ENCODE measurements at regions not wholly inside any gene's neighbourhood (a gene's known extent, or its start where the extent isn't known, plus 50 kb on each side); places are given as distances from the start of the nearest gene placed in this dataset.
A peak's percentile ranks its signal among the peaks of the same experiment; 100 is the strongest.

DNA sequence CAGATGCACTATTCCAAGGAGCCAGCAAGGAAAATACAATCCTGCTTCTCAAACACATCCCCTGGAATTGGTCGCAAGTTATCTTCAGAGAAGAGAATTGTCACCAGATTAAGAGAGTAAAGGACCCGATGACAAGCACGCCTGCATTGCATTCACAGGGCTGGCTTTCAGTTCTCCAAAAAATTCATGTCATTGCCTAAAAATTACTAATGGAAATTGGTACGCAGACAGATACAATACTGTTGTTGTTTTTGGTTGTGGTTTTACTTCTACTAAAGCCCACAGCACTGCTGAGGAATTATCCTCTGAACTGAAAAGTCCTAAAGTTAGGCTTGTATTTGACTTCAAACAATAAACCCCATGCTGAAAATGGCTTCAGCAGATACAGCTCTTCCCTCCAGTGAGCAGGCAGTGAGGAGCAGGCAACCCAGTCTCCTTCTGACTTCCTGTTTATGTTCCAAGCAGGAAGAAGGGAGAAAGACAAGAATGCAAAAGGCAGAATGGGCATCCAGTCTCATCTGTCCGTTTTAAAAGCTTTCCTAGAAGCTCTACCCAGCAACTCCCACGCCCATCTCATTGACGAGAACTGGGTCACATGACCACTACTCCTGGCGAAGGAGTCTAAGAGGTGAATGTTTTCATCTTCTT is 80.6 kb upstream of the ZNF366 start (continued):
- TF ChIP-seq, protein P1, sequence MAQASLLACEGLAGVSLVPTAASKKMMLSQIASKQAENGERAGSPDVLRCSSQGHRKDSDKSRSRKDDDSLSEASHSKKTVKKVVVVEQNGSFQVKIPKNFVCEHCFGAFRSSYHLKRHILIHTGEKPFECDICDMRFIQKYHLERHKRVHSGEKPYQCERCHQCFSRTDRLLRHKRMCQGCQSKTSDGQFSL (CRISPR knock-in tag; IDR thresholded peaks at IDR 0.05), result no peak
- TF ChIP-seq, protein P1 (tag; IDR thresholded peaks at IDR 0.05), result no peak
- TF ChIP-seq ZNF431 (CRISPR knock-in tag; IDR thresholded peaks at IDR 0.05) (no peak), HDGF (IDR thresholded peaks at IDR 0.05) (no peak), CBX3 (IDR thresholded peaks at IDR 0.05; ENCODE audit: borderline replicate concordance in 1 of 2, low read length in 2 of 2) (no peak), MYC (IDR thresholded peaks at IDR 0.05; ENCODE audit: low read depth, low read length) (no peak), MYC (CRISPR knock-in tag; IDR thresholded peaks at IDR 0.05; ENCODE audit: borderline replicate concordance, low read depth) (no peak)
- TF ChIP-seq, protein P2, sequence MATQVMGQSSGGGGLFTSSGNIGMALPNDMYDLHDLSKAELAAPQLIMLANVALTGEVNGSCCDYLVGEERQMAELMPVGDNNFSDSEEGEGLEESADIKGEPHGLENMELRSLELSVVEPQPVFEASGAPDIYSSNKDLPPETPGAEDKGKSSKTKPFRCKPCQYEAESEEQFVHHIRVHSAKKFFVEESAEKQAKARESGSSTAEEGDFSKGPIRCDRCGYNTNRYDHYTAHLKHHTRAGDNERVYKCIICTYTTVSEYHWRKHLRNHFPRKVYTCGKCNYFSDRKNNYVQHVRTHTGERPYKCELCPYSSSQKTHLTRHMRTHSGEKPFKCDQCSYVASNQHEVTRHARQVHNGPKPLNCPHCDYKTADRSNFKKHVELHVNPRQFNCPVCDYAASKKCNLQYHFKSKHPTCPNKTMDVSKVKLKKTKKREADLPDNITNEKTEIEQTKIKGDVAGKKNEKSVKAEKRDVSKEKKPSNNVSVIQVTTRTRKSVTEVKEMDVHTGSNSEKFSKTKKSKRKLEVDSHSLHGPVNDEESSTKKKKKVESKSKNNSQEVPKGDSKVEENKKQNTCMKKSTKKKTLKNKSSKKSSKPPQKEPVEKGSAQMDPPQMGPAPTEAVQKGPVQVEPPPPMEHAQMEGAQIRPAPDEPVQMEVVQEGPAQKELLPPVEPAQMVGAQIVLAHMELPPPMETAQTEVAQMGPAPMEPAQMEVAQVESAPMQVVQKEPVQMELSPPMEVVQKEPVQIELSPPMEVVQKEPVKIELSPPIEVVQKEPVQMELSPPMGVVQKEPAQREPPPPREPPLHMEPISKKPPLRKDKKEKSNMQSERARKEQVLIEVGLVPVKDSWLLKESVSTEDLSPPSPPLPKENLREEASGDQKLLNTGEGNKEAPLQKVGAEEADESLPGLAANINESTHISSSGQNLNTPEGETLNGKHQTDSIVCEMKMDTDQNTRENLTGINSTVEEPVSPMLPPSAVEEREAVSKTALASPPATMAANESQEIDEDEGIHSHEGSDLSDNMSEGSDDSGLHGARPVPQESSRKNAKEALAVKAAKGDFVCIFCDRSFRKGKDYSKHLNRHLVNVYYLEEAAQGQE (IDR thresholded peaks at IDR 0.05; ENCODE audit: borderline replicate concordance), result 0 out of 2 replicates have a peak, but pooled peaks have one; percentile 13
- TF ChIP-seq, protein P2 (CRISPR knock-in tag; IDR thresholded peaks at IDR 0.05; ENCODE audit: low read depth), result no peak
- TF ChIP-seq, protein P3, sequence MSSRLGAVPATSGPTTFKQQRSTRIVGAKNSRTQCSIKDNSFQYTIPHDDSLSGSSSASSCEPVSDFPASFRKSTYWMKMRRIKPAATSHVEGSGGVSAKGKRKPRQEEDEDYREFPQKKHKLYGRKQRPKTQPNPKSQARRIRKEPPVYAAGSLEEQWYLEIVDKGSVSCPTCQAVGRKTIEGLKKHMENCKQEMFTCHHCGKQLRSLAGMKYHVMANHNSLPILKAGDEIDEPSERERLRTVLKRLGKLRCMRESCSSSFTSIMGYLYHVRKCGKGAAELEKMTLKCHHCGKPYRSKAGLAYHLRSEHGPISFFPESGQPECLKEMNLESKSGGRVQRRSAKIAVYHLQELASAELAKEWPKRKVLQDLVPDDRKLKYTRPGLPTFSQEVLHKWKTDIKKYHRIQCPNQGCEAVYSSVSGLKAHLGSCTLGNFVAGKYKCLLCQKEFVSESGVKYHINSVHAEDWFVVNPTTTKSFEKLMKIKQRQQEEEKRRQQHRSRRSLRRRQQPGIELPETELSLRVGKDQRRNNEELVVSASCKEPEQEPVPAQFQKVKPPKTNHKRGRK (tag; IDR thresholded peaks at IDR 0.05), result no peak
- TF ChIP-seq, protein P4, sequence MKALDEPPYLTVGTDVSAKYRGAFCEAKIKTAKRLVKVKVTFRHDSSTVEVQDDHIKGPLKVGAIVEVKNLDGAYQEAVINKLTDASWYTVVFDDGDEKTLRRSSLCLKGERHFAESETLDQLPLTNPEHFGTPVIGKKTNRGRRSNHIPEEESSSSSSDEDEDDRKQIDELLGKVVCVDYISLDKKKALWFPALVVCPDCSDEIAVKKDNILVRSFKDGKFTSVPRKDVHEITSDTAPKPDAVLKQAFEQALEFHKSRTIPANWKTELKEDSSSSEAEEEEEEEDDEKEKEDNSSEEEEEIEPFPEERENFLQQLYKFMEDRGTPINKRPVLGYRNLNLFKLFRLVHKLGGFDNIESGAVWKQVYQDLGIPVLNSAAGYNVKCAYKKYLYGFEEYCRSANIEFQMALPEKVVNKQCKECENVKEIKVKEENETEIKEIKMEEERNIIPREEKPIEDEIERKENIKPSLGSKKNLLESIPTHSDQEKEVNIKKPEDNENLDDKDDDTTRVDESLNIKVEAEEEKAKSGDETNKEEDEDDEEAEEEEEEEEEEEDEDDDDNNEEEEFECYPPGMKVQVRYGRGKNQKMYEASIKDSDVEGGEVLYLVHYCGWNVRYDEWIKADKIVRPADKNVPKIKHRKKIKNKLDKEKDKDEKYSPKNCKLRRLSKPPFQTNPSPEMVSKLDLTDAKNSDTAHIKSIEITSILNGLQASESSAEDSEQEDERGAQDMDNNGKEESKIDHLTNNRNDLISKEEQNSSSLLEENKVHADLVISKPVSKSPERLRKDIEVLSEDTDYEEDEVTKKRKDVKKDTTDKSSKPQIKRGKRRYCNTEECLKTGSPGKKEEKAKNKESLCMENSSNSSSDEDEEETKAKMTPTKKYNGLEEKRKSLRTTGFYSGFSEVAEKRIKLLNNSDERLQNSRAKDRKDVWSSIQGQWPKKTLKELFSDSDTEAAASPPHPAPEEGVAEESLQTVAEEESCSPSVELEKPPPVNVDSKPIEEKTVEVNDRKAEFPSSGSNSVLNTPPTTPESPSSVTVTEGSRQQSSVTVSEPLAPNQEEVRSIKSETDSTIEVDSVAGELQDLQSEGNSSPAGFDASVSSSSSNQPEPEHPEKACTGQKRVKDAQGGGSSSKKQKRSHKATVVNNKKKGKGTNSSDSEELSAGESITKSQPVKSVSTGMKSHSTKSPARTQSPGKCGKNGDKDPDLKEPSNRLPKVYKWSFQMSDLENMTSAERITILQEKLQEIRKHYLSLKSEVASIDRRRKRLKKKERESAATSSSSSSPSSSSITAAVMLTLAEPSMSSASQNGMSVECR (CRISPR knock-in tag; IDR thresholded peaks at IDR 0.05), result no peak
